ENCODE measurements at regions not wholly inside any gene's neighbourhood (a gene's known extent, or its start where the extent isn't known, plus 50 kb on each side); places are given as distances from the start of the nearest gene placed in this dataset.
A peak's percentile ranks its signal among the peaks of the same experiment; 100 is the strongest.

GRCh38 chr5:60395712-60396329 lies 304.1 kb downstream of the DEPDC1B start:
- in situ Hi-C loops (cut with MboI; ENCODE audit: low pct_ligation_motif_present in 1 of 4, low pct_unique_long_range_greater_than_20kb in 1 of 4, low sequenced_read_pairs in 3 of 4) = loop anchor here in 1 of 4 donors (25.0 kb wide), 1 partner anchor 584 kb away; no protein-coding TSS in a partner anchor
- H3K36me3 ChIP-seq = no peaks in the 10 kb centered on the region
- 88 to 89% methylated on average over 3 to 5 of the region's 5 CpGs for WGBS, 2 donors (ENCODE audit: low coverage in 1 of 2)
- intact Hi-C loops (cut with DNase I; ENCODE audit: low total_unique reads) = no loop called here
- H3K4me3 ChIP-seq = no peak overlapping the region
- DNase-seq = no peak
- TF ChIP-seq POLR2AphosphoS5 (IDR thresholded peaks at IDR 0.05) (no peak), POLR2A (IDR thresholded peaks at IDR 0.05) (no peak), CTCF (IDR thresholded peaks at IDR 0.05) (no peak), EP300 (IDR thresholded peaks at IDR 0.05; ENCODE audit: low read depth) (no peak)
- H3K4me1 ChIP-seq = no peaks in the 10 kb centered on the region
- H3K27ac ChIP-seq = no peak overlapping the region
- H3K27me3 ChIP-seq = no peaks in the 10 kb centered on the region
- H3K9me3 ChIP-seq = no peaks in the 10 kb centered on the region

DNA sequence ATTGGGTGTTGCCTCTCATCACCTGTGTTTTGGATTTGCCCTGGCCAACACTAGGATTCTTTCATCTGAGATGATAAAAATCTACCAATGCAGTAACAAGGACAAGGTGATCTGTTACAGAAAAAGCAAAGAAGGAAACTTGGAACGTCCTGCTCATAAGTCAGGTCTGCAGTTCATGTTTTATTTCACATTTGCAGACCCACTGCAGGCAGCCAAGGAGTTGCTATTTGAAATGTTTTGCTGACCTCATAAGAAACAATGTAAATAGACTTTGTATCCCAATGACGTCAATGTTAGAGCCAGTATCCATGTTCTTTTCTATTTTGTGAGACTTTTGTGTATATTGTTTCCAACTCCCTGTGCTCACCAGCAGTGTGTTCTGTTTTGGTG lies 312.9 kb downstream of the DEPDC1B start:
- peak overlapping the region in 3 of 4 donors; percentile 46 to 71 (median 62) for H3K27ac ChIP-seq
- H3K9me3 ChIP-seq = no peaks in the 10 kb centered on the region
- intact Hi-C loops (cut with DNase I; ENCODE audit: low total_unique reads) = loop anchor here (10.0 kb wide), 1 partner anchor 572 kb away; no protein-coding TSS in a partner anchor
- in situ Hi-C loops (cut with MboI; ENCODE audit: low pct_ligation_motif_present in 1 of 4, low pct_unique_long_range_greater_than_20kb in 1 of 4, low sequenced_read_pairs in 3 of 4) = loop anchor here in 1 of 4 donors (25.0 kb wide), 1 partner anchor 575 kb away; no protein-coding TSS in a partner anchor
- H3K27me3 ChIP-seq = no peaks in the 10 kb centered on the region
- TF ChIP-seq POLR2A (IDR thresholded peaks at IDR 0.05) (no peak), POLR2AphosphoS5 (IDR thresholded peaks at IDR 0.05) (peak; percentile 60 to 86 (median 83)), EP300 (IDR thresholded peaks at IDR 0.05; ENCODE audit: low read depth) (peak; percentile 92), CTCF (IDR thresholded peaks at IDR 0.05) (no peak)
- 20 to 50% methylated on average over 1 to 2 of the region's 2 CpGs for WGBS, 2 donors (ENCODE audit: low coverage in 1 of 2)
- no peaks in the 10 kb centered on the region for H3K4me1 ChIP-seq
- no peaks in the 10 kb centered on the region for H3K36me3 ChIP-seq
- no peak for DNase-seq
- no peak overlapping the region for H3K4me3 ChIP-seq

DNA sequence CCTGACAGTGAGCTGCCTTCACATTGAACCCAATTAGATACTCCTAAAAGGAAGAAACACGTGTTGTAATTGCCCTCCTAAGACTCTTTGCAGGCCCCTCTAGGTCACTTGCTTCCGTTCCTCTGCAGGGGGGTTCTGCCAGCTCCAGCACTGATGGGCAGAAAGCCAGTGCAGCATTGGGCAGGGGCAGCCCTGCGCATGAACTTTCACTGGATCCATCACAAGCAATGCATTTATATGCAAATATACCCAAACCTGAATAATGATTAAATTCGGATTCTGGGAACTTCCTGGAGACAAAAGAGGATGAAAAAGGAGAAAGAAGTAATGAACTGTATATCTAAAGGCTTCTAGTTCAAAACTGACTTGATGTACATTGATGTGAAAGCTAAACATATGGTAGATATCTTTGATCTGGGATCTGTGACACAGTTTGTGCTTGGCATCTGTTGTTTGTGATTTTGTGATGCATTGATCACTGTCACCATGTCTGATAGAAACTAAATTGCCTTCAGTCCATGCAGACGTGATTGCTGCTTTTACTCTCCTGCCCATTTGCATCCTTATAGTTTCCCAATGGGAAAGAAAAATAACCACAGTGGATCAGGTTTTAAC lies 313.4 kb downstream of the DEPDC1B start:
- H3K4me1 ChIP-seq = no peaks in the 10 kb centered on the region
- in situ Hi-C loops (cut with MboI; ENCODE audit: low pct_ligation_motif_present in 1 of 4, low pct_unique_long_range_greater_than_20kb in 1 of 4, low sequenced_read_pairs in 3 of 4) = loop anchor here in 1 of 4 donors (25.0 kb wide), 1 partner anchor 574 kb away; no protein-coding TSS in a partner anchor
- intact Hi-C loops (cut with DNase I; ENCODE audit: low total_unique reads) = loop anchor here (10.0 kb wide), 1 partner anchor 572 kb away; no protein-coding TSS in a partner anchor

More for the DNA sequence above, 313.4 kb downstream of the DEPDC1B start:
- DNase-seq = no peak
- H3K36me3 ChIP-seq = no peaks in the 10 kb centered on the region
- TF ChIP-seq EP300 (IDR thresholded peaks at IDR 0.05; ENCODE audit: low read depth) = no peak
- TF ChIP-seq POLR2AphosphoS5 (IDR thresholded peaks at IDR 0.05) = no peak
- no peak for TF ChIP-seq CTCF (IDR thresholded peaks at IDR 0.05)
- TF ChIP-seq POLR2A (IDR thresholded peaks at IDR 0.05) = no peak
- peak overlapping the region in 3 of 4 donors; percentile 21 to 63 (median 62) for H3K27ac ChIP-seq
- H3K9me3 ChIP-seq = no peaks in the 10 kb centered on the region
- H3K27me3 ChIP-seq = no peaks in the 10 kb centered on the region
- WGBS, 2 donors (ENCODE audit: low coverage in 1 of 2) = 48 to 72% methylated on average over 2 to 5 of the region's 5 CpGs
- no peak overlapping the region for H3K4me3 ChIP-seq

All from transverse colon (tissue), 4 donors.